Astrocyte (in vitro differentiated cells and primary cell): ENCODE measurements at regions not wholly inside any gene's neighbourhood (a gene's known extent, or its start where the extent isn't known, plus 50 kb on each side); places are given as distances from the start of the nearest gene placed in this dataset.

Experiments
- DNase-seq: peaks from one replicate; pipeline ENCODE4 v3.0.0-alpha.2; 2010; ENCODE audit warnings: low read depth
- FAIRE-seq: peaks from 2 replicates; lab custom pipeline; 2011; peaks lifted over from hg19 to GRCh38; lab: Jason Lieb, UNC
- H2AFZ ChIP-seq: 2 replicates; pipeline ENCODE4 v1.6.0; 2012; ENCODE audit warnings: low read depth, low read length, inconsistent platforms
- H3K27ac ChIP-seq: 2 replicates; pipeline ENCODE4 v1.5.1; 2011; ENCODE audit warnings: low read depth, low read length, inconsistent platforms
- H3K27me3 ChIP-seq: 2 replicates; pipeline ENCODE4 v1.6.0; 2011; ENCODE audit warnings: low read length, inconsistent platforms; ENCODE audit not compliant: insufficient read depth
- H3K36me3 ChIP-seq: 2 replicates; pipeline ENCODE4 v1.5.1; 2011; ENCODE audit warnings: low read length, inconsistent platforms; ENCODE audit not compliant: insufficient read depth
- H3K4me1 ChIP-seq: 2 replicates; pipeline ENCODE4 v1.5.1; 2011; ENCODE audit warnings: low read length, inconsistent platforms; ENCODE audit not compliant: insufficient read depth
- H3K4me2 ChIP-seq: 2 replicates; pipeline ENCODE4 v1.6.0; 2012; ENCODE audit warnings: low read length, inconsistent platforms
- H3K4me3 ChIP-seq: 2 replicates; pipeline ENCODE4 v1.5.1; 2011; ENCODE audit warnings: low read depth, mild to moderate bottlenecking, low read length, inconsistent platforms; ENCODE audit not compliant: insufficient read depth
- H3K79me2 ChIP-seq: 2 replicates; pipeline ENCODE4 v1.6.0; 2012; ENCODE audit warnings: mild to moderate bottlenecking, low read length, inconsistent platforms; ENCODE audit not compliant: insufficient read depth
- H3K9ac ChIP-seq: 2 replicates; pipeline ENCODE4 v1.6.0; 2012; ENCODE audit warnings: mild to moderate bottlenecking, low read length, inconsistent platforms
- H3K9me3 ChIP-seq: 2 replicates; pipeline ENCODE4 v1.5.1; 2012; ENCODE audit warnings: low read depth, mild to moderate bottlenecking, low read length, inconsistent platforms; ENCODE audit not compliant: insufficient read depth
- H4K20me1 ChIP-seq: 2 replicates; pipeline ENCODE4 v1.6.0; 2012; ENCODE audit warnings: low read length, inconsistent platforms; ENCODE audit not compliant: insufficient read depth
- H3K27ac Mint-ChIP-seq: one replicate; pipeline ENCODE4 v1.8.0; 2021; ENCODE audit warnings: mild to moderate bottlenecking, mixed read lengths; ENCODE audit not compliant: unreplicated experiment
- H3K27me3 Mint-ChIP-seq: one replicate; pipeline ENCODE4 v1.8.0; 2021; ENCODE audit warnings: low read depth, mixed read lengths; ENCODE audit not compliant: unreplicated experiment
- H3K36me3 Mint-ChIP-seq: one replicate; pipeline ENCODE4 v1.8.0; 2021; ENCODE audit warnings: low read depth, mixed read lengths; ENCODE audit not compliant: unreplicated experiment
- H3K4me1 Mint-ChIP-seq: one replicate; pipeline ENCODE4 v1.8.0; 2021; ENCODE audit warnings: low read depth, mixed read lengths; ENCODE audit not compliant: unreplicated experiment
- H3K4me3 Mint-ChIP-seq: one replicate; pipeline ENCODE4 v1.8.0; 2021; ENCODE audit warnings: mild to moderate bottlenecking, moderate library complexity, mixed read lengths; ENCODE audit not compliant: unreplicated experiment
- H3K9me3 Mint-ChIP-seq: one replicate; pipeline ENCODE4 v1.8.0; 2021; ENCODE audit warnings: mild to moderate bottlenecking, mixed read lengths; ENCODE audit not compliant: unreplicated experiment
- CTCF ChIP-seq: IDR thresholded peaks from 2 replicates; pipeline ENCODE4 v1.5.1; 2011; ENCODE audit warnings: low read depth, mild to moderate bottlenecking, inconsistent platforms, low read length, moderate library complexity; ENCODE audit not compliant: insufficient read depth
- EZH2 ChIP-seq: IDR thresholded peaks from 2 replicates; pipeline ENCODE4 v1.6.1; 2012; ENCODE audit warnings: mild to moderate bottlenecking, low read length, inconsistent platforms; ENCODE audit not compliant: insufficient read depth

DNA sequence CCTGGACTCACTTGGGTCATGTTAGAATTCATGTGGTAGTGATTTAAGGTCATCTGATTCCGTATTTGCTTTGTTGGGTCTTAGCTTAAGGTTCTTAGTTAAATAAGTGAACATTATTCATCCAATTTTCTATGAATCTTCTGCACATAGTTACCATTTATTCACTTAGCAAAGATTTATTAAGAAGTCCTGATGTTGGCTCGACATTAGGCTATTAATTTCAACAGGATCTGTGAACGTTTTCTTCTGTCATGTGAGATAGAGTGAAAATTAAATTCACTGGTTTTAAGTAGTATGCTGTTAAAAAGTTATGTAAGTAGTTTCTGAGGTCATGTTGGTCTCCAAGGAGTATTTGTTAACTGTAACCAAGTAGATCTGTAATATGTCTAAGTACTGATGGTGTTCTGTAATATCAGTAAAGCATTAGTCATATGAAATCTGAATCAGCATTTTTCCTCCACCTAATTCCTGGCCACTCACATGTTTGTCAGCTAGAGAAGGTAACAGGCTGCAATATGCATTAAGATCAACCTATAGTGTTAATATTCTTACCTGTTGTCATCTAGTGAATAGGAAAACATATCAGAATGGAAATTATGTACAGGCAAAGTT is 155.6 kb downstream of the PCDH7 start:
- Histone ChIP-seq H3K9ac (no peak overlapping the region), H3K4me1 (no peaks in the 10 kb centered on the region), H3K4me3 (no peak overlapping the region), H3K27ac (no peak overlapping the region), H3K9me3 (no peaks in the 10 kb centered on the region), H3K36me3 (no peaks in the 10 kb centered on the region), H2AFZ (no peak overlapping the region), H4K20me1 (no peaks in the 10 kb centered on the region), H3K79me2 (no peaks in the 10 kb centered on the region), H3K27me3 (no peaks in the 10 kb centered on the region), H3K4me2 (no peak overlapping the region)
- FAIRE-seq = no peak
- Mint-ChIP-seq H3K4me1 (peaks cover 12% of the 10 kb centered on the region), H3K27ac (no peak overlapping the region), H3K4me3 (peak overlapping the region; percentile 15), H3K36me3 (peaks cover 1% of the 10 kb centered on the region), H3K9me3 (no peaks in the 10 kb centered on the region), H3K27me3 (no peaks in the 10 kb centered on the region)
- peak; percentile 63 for DNase-seq
- no peak for TF ChIP-seq EZH2

DNA sequence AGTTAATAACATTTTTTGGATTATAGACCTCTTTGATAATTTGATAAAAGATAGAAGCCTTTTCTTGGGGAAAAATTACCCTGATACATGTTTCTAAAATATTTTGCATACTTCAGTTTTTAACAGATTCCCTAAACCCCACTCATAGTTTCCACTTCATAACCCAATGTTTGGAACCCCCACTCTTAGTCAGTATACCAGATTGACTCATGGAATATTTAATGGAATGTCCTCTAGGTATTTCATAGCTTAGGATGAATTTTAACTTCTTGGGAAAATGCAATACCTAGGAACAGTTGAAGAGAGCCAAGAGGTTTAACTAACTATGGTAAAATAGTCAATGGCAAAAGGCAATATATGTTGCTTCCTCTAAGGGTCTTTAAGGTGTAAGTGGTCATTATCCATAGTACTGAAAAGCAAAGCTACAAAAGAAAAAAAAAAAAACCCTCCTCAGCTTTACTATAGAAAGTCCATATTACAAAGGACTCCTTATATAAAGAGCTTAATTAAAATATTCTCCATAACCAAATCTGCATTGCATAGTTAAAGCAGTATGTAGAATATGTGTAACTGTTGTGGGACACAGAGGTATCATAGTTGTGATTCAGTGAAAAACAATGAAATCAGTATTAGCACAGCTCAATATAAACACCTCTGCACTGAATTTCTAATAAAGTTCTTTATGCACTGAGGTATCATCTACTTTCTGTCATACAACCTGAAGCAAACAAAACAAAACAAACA is 159.9 kb downstream of the PCDH7 start:
- no peak overlapping the region for H3K27ac ChIP-seq
- no peak overlapping the region for H3K4me3 ChIP-seq
- H3K27me3 Mint-ChIP-seq = no peaks in the 10 kb centered on the region
- no peaks in the 10 kb centered on the region for H3K79me2 ChIP-seq
- H3K9me3 Mint-ChIP-seq = no peaks in the 10 kb centered on the region
- no peaks in the 10 kb centered on the region for H3K9me3 ChIP-seq
- no peaks in the 10 kb centered on the region for H4K20me1 ChIP-seq
- peaks cover 12% of the 10 kb centered on the region for H3K4me1 Mint-ChIP-seq
- H3K27me3 ChIP-seq = no peaks in the 10 kb centered on the region
- FAIRE-seq = no peak
- no peaks in the 10 kb centered on the region for H3K36me3 ChIP-seq
- H3K4me3 Mint-ChIP-seq = no peak overlapping the region
- no peak overlapping the region for H3K9ac ChIP-seq
- H3K4me2 ChIP-seq = no peak overlapping the region
- H3K4me1 ChIP-seq = no peaks in the 10 kb centered on the region
- H3K36me3 Mint-ChIP-seq = no peaks in the 10 kb centered on the region
- H2AFZ ChIP-seq = no peak overlapping the region
- H3K27ac Mint-ChIP-seq = no peak overlapping the region
- peak; percentile 58 for DNase-seq
- TF ChIP-seq CTCF (no peak), EZH2 (no peak)

- FAIRE-seq = no peak
- no peaks in the 10 kb centered on the region for H3K79me2 ChIP-seq
- H3K9me3 Mint-ChIP-seq = no peaks in the 10 kb centered on the region
- no peaks in the 10 kb centered on the region for H3K36me3 Mint-ChIP-seq
- no peaks in the 10 kb centered on the region for H3K9me3 ChIP-seq
- H3K36me3 ChIP-seq = no peaks in the 10 kb centered on the region
- no peak overlapping the region for H3K4me3 ChIP-seq
- no peak overlapping the region for H3K27ac ChIP-seq
- no peak overlapping the region for H3K27ac Mint-ChIP-seq
- H3K27me3 Mint-ChIP-seq = no peaks in the 10 kb centered on the region
- H3K4me1 ChIP-seq = no peaks in the 10 kb centered on the region
- no peak for TF ChIP-seq CTCF
- TF ChIP-seq EZH2 = no peak
- peaks cover 8% of the 10 kb centered on the region for H3K4me1 Mint-ChIP-seq
- H2AFZ ChIP-seq = no peak overlapping the region
- no peak overlapping the region for H3K4me2 ChIP-seq
- no peaks in the 10 kb centered on the region for H4K20me1 ChIP-seq
- DNase-seq = no peak
- no peak overlapping the region for H3K9ac ChIP-seq
- no peak overlapping the region for H3K4me3 Mint-ChIP-seq
- H3K27me3 ChIP-seq = no peaks in the 10 kb centered on the region
Observed at GRCh38 chr4:30881985-30882384, 161.8 kb downstream of the PCDH7 start.
